ENCODE measurements at regions not wholly inside any gene's neighbourhood (a gene's known extent, or its start where the extent isn't known, plus 50 kb on each side); places are given as distances from the start of the nearest gene placed in this dataset.
A peak's percentile ranks its signal among the peaks of the same experiment; 100 is the strongest.

DNA sequence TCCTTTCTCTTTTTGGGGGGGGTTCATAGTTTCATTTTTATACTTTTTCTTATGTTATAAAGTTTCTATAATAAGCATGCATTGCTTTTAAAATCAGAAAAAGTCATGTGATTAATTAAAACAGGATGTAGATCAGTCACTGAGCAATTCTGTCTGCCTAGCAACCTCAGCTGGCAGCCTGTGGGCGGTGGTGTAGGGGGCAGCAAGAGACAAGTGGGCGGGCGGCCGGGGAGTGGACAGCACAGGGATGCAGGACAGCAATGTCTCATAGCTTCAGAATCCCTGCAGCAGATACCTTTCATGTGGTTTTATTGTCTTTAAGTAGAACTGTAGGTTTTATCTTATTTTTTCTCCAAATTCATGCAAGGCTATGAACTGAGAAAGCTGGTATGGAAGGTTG lies 101.9 kb upstream of the S1PR3 start:
- intact Hi-C loops (cut with micrococcal nuclease), result loop anchor here (10.0 kb wide), 2 partner anchors 55 to 65 kb away; no protein-coding TSS in a partner anchor
- H3K79me2 ChIP-seq (ENCODE audit: control insufficient read depth, insufficient read depth, low read length), result no peaks in the 10 kb centered on the region
- H3K4me3 ChIP-seq (replicated peaks in 1 of 3; ENCODE audit: insufficient read depth in 1 of 3, low read depth in 1 of 3, low read length in 3 of 3), result no peak overlapping the region
- dilution Hi-C loops (cut with MboI; ENCODE audit: extremely low pct_ligation_motif_present, low sequenced_read_pairs), result no loop called here
- CTCF ChIA-PET, result interaction anchor here (0.5 kb wide), 1 partner anchor 59 kb away, joined by 3 read pairs; no protein-coding TSS in a partner anchor
- no peaks in the 10 kb centered on the region for H3K9me1 ChIP-seq (replicated peaks; ENCODE audit: control insufficient read depth, extremely low read depth, insufficient read depth, low read length)
- H3K4me2 ChIP-seq (ENCODE audit: insufficient read depth, low read length), result no peak overlapping the region
- H3K4me1 ChIP-seq (ENCODE audit: control insufficient read depth, extremely low read depth, insufficient read depth, low read length), result no peaks in the 10 kb centered on the region
- H3K9me3 ChIP-seq (replicated peaks; ENCODE audit: control insufficient read depth, insufficient read depth, low read length), result no peaks in the 10 kb centered on the region
- POLR2A ChIA-PET, result no interaction called here
- H3K27ac ChIP-seq (ENCODE audit: insufficient read depth, low read depth, low read length), result no peak overlapping the region
- no peak overlapping the region for H2AFZ ChIP-seq (ENCODE audit: low read depth, low read length)
- TF ChIP-seq, protein P1, sequence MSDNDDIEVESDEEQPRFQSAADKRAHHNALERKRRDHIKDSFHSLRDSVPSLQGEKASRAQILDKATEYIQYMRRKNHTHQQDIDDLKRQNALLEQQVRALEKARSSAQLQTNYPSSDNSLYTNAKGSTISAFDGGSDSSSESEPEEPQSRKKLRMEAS (IDR thresholded peaks at IDR 0.05; ENCODE audit: insufficient read depth, insufficient read length), result no peak
- TF ChIP-seq GATA2 (IDR thresholded peaks at IDR 0.05; ENCODE audit: insufficient read depth, insufficient read length, low read depth, low read length) (no peak), POLR2AphosphoS5 (IDR thresholded peaks at IDR 0.05; ENCODE audit: insufficient read depth, low read depth, low read length) (no peak), POLR2A (IDR thresholded peaks at IDR 0.05; ENCODE audit: low read depth, low read length) (no peak), FOS (IDR thresholded peaks at IDR 0.05; ENCODE audit: borderline replicate concordance, insufficient read depth, low read length) (no peak), EZH2 (IDR thresholded peaks at IDR 0.05; ENCODE audit: borderline replicate concordance, low read depth, low read length, severe bottlenecking) (no peak), JUN (IDR thresholded peaks at IDR 0.05; ENCODE audit: borderline replicate concordance, insufficient read depth, insufficient read length, low read depth) (no peak), MYC (IDR thresholded peaks at IDR 0.05; ENCODE audit: low read depth, low read length) (no peak)
- TF ChIP-seq, protein P2, sequence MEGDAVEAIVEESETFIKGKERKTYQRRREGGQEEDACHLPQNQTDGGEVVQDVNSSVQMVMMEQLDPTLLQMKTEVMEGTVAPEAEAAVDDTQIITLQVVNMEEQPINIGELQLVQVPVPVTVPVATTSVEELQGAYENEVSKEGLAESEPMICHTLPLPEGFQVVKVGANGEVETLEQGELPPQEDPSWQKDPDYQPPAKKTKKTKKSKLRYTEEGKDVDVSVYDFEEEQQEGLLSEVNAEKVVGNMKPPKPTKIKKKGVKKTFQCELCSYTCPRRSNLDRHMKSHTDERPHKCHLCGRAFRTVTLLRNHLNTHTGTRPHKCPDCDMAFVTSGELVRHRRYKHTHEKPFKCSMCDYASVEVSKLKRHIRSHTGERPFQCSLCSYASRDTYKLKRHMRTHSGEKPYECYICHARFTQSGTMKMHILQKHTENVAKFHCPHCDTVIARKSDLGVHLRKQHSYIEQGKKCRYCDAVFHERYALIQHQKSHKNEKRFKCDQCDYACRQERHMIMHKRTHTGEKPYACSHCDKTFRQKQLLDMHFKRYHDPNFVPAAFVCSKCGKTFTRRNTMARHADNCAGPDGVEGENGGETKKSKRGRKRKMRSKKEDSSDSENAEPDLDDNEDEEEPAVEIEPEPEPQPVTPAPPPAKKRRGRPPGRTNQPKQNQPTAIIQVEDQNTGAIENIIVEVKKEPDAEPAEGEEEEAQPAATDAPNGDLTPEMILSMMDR (IDR thresholded peaks at IDR 0.05; ENCODE audit: extremely low read depth in 1 of 2, insufficient read depth in 1 of 2, low read depth in 1 of 2, low read length in 2 of 2), result no peak
- no peaks in the 10 kb centered on the region for H3K36me3 ChIP-seq (ENCODE audit: control insufficient read depth in 2 of 2, extremely low read depth in 1 of 2, insufficient read depth in 2 of 2, low read length in 2 of 2)
- no peaks in the 10 kb centered on the region for H3K27me3 ChIP-seq (ENCODE audit: control insufficient read depth in 2 of 2, insufficient read depth in 2 of 2, low read length in 2 of 2)
- no peak overlapping the region for H3K9ac ChIP-seq (replicated peaks; ENCODE audit: extremely low read depth, insufficient read depth, low read length)
- H4K20me1 ChIP-seq (replicated peaks; ENCODE audit: control insufficient read depth, extremely low read depth, insufficient read depth, low read length), result no peaks in the 10 kb centered on the region
- no TSS peak for BruUV-seq (replicated peaks)
- FAIRE-seq (no peak), DNase-seq (ENCODE audit: low read depth, low spot score) (peak; percentile 9)

Data from endothelial cell of umbilical vein (primary cell).